ENCODE measurements at regions not wholly inside any gene's neighbourhood (a gene's known extent, or its start where the extent isn't known, plus 50 kb on each side); places are given as distances from the start of the nearest gene placed in this dataset.

DNA sequence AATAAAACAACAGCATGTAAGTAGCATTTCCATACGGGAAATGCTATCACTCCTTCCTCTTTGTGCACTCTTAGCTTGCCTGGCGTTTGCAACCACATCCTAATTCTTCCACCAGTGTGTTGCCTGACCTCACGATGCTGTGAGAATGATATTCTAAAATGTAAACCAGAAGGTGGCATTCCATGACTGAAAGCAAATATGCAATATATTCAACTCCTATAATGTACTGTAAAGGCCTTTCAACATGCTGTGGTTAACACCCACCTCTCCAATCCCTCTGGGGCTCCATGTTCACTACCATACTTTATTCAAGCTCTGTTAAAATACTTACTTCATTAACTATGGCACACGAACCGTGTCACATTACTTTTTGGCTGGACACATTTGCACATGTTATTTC lies 420.6 kb upstream of the DEPDC1 start:
- no peak for TF ChIP-seq POLR2A (IDR thresholded peaks at IDR 0.05)
- TF ChIP-seq, protein P1, sequence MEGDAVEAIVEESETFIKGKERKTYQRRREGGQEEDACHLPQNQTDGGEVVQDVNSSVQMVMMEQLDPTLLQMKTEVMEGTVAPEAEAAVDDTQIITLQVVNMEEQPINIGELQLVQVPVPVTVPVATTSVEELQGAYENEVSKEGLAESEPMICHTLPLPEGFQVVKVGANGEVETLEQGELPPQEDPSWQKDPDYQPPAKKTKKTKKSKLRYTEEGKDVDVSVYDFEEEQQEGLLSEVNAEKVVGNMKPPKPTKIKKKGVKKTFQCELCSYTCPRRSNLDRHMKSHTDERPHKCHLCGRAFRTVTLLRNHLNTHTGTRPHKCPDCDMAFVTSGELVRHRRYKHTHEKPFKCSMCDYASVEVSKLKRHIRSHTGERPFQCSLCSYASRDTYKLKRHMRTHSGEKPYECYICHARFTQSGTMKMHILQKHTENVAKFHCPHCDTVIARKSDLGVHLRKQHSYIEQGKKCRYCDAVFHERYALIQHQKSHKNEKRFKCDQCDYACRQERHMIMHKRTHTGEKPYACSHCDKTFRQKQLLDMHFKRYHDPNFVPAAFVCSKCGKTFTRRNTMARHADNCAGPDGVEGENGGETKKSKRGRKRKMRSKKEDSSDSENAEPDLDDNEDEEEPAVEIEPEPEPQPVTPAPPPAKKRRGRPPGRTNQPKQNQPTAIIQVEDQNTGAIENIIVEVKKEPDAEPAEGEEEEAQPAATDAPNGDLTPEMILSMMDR (IDR thresholded peaks at IDR 0.05), result no peak
- no peak for TF ChIP-seq EP300 (IDR thresholded peaks at IDR 0.05)
